Left kidney (tissue), 1 donor: ENCODE measurements at regions not wholly inside any gene's neighbourhood (a gene's known extent, or its start where the extent isn't known, plus 50 kb on each side); places are given as distances from the start of the nearest gene placed in this dataset.

Experiments
- DNase-seq: peaks from one replicate; pipeline ENCODE4 v3.0.0-alpha.2; 2013

- no peak for DNase-seq
Measured at GRCh38 chr9:91158946-91159345, 202.8 kb downstream of the AUH start.

- DNase-seq, result no peak
Measured at GRCh38 chr9:91159664-91160121, 202.0 kb downstream of the AUH start.

DNA sequence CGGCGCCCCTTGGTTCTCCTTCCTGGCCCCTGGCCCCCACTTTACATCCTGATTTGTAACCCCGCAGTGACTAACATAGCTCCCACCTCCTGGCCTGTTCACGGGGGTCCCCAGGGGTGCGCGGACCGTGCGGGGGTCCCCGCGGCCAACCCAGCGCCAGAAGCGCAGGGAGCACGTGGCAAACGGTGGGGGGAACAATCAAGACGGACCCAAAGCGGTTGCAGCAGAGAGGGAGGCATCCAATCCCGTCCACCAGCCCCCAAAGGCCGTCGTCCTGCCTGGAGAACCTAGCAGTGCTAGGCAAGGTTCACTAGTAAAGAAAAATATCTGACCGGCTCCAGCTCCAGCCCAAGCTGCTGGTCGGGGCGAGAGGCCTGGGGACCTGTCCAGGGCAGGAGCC lies 201.5 kb downstream of the AUH start:
- no peak for DNase-seq

- DNase-seq, result no peak
Measured at GRCh38 chr9:91160599-91161464, 200.9 kb downstream of the AUH start.

- DNase-seq, result no peak
Measured at GRCh38 chr9:91161465-91162300, 200.0 kb downstream of the AUH start.

DNA sequence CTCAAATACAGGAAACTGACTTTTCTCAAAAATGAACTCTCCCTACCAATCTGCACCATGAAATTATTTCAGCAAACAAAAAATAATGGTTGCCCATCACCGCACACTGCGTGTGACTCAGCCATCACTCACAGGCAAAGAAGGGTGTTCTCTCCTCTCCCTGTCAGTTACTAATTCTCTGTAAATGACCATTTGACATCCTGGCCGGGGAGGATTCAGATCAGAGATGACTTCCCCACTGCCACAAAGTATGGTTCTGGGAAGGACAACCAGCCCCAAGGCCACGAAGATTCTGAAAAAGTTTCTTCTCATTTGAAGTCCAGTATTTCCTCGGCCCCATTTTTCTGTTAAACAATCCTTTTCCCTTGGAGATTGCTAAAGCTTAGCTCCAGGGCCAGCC lies 199.4 kb downstream of the AUH start:
- DNase-seq, result no peak

- DNase-seq, result no peak
Measured at GRCh38 chr9:91162784-91163443, 198.8 kb downstream of the AUH start.

- no peak for DNase-seq
Measured at GRCh38 chr9:91163444-91163772, 198.3 kb downstream of the AUH start.

DNA sequence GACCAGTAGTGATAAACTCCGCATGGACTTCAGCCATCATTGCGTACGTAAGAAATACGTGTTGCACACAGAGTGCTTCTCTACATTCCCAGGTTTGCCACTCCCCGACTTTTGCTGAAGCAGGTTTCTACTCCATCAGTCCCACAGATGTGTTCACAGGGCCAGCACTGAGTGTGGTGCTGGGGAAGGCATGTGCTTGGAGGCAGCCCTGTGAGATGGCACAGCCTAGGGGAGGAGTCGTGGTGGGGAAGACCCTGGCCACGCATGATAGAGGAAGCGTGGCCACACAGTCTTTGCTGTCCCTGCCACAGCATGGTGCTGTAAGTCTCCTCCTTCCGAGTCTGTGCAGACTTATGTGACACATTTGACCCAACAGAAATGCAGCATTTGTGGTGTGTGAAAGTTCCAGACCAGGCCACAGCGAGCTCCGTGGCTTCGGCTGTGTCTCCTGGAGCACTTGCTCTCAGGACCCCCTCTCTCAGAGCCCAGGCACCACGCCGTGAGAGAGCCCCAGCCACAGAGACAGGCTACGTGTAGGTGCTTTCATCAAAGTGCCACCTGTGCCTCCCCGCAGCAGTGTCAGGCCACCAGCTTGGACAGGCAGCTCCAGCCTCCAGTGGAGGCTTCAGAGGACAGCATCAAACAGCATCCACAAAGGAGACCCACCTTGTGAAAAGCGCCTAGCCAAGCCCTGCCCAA lies 197.8 kb downstream of the AUH start:
- DNase-seq, result no peak
